ENCODE measurements at regions not wholly inside any gene's neighbourhood (a gene's known extent, or its start where the extent isn't known, plus 50 kb on each side); places are given as distances from the start of the nearest gene placed in this dataset.

DNA sequence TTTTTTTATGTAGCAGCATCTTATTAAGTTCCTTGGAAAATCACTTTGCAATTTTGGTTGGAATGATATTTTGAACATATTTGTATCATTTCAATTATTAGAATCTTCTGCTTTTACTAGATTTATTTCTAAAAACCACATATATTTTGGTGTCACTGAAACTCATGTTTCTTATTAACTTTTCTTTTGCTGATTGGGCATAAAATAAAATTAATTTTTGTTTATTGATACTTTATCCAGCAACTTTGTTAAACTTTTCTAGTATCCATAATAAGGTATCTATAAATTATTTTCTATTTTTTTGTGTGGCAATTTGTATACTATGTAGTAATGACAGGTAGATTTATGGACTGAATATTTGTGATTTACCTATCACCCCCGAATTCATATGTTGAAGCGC is 556.4 kb upstream of the ATXN8OS start:
- no peak for TF ChIP-seq CTCF (IDR thresholded peaks at IDR 0.05; ENCODE audit: low read depth, low read length)
- no peak for DNase-seq (ENCODE audit: extremely low read depth, low read depth)

DNA sequence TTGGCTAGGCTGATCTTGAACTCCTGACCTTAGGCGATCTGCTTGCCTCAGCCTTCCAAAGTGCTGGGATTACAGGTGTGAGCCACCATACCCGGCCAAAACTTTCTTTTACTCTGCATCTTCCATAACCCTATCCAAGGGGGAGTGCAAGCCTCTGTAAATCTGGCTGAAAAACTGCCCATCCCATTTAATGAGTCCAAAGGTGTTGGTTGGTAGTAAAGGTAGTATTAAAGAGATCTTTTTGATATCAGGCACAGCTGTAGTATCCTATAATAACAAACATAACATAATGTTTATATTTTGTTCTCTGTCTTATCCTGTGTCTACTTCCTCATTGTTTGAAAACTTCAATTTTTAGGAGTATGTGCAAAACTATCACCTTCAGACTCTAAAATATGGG is 559.8 kb upstream of the ATXN8OS start:
- TF ChIP-seq CTCF (IDR thresholded peaks at IDR 0.05; ENCODE audit: low read depth, low read length), result no peak
- DNase-seq (ENCODE audit: extremely low read depth, low read depth), result no peak

DNA sequence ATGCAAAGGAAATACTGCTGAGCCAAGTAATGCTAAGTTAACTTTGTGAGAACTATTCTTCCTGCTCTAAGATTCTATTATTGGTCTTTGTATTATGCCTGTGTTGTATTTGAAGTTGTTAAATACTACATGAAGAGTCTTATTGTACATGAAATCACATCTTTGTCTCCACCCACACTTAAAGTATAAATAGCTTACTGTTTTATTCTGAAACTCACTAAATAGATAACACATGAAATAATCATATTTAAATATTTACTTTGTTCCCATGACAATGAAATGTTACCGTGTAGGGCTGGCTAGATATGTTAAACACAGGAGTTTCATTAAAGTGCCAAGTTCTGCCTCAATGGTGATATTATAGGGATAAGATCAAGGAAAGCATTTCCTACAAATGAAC is 562.1 kb upstream of the ATXN8OS start:
- TF ChIP-seq CTCF (IDR thresholded peaks at IDR 0.05; ENCODE audit: low read depth, low read length), result no peak
- DNase-seq (ENCODE audit: extremely low read depth, low read depth), result no peak

DNA sequence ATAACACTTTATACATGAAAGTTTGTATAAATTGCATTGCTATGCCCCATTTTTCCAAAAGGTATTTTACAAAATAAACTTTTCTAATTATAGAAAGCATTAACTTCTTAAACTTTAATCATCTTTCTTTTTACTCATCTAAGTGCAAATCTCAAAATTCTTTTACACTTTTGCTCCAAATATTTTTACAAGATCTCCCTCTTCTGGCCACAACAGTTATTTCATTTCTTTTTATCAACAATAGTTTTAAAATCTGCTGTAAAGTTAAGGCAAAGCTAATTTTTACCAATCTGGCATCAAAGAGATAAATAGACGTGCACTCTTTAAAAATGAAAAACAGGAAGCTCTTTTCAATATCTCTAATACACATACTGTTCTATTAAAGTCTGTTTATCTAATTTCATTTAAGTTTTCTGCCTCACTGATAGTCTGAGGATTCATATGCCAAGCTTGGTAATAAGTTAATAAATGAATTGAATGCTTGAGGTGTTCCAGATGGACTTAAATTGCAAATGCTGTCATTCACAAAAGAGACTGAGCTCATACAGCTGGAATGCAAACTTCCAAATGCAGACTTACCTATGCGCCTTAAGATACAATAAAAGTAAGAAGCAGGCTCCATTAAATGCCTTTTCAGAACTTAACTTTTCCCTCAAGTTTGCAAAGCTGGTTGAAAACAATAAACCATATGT is 583.0 kb upstream of the ATXN8OS start:
- DNase-seq (ENCODE audit: extremely low read depth, low read depth), result no peak
- TF ChIP-seq CTCF (IDR thresholded peaks at IDR 0.05; ENCODE audit: low read depth, low read length), result no peak

DNA sequence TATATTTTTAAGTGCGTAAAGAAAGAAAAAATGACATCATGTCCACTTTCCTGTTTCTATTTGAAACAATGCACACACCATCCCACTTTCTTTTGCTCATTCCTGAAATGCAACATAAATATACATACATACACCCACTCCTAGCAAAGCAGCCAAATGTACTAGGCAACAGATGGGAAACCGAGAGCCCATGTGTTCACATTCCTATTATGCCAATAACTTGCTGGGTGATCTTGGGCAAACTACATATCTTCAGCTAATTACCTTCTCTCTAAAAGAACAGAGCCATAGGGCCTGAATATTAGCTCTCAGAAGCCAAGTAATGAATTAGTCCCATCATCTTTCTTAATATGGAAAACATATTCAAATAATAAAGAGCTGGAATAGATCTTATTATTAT is 610.6 kb upstream of the ATXN8OS start:
- TF ChIP-seq CTCF (IDR thresholded peaks at IDR 0.05; ENCODE audit: low read depth, low read length), result no peak
- no peak for DNase-seq (ENCODE audit: extremely low read depth, low read depth)

- no peak for TF ChIP-seq CTCF (IDR thresholded peaks at IDR 0.05; ENCODE audit: low read depth, low read length)
- DNase-seq (ENCODE audit: extremely low read depth, low read depth), result no peak
Measured at GRCh38 chr13:69495096-69495495, 612.5 kb upstream of the ATXN8OS start.

DNA sequence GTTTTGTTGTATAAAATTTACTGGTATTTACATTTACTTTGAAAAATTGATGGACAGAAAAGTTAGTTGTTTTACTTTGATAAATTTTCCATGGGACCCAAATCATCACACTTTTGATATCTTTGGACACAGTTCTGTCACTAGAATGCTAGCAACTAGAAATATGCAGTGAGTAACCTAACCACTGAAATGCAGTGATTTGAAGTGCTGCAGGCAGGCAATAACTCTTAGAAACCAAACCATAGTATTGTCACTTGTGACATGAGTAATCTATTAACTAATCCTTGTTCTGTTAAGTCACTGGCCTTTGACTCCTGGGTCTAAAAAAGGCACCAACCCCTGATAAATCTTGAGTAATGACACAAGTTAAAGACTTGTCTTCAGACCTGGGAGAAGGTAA is 620.0 kb upstream of the ATXN8OS start:
- no peak for TF ChIP-seq CTCF (IDR thresholded peaks at IDR 0.05; ENCODE audit: low read depth, low read length)
- DNase-seq (ENCODE audit: extremely low read depth, low read depth), result no peak
